Transverse colon (tissue), 4 donors: ENCODE measurements at regions not wholly inside any gene's neighbourhood (a gene's known extent, or its start where the extent isn't known, plus 50 kb on each side); places are given as distances from the start of the nearest gene placed in this dataset.

Experiments
- EP300 ChIP-seq: sonication (generic); formaldehyde crosslinking; IDR thresholded peaks from one replicate; pipeline ENCODE4 v1.6.1; 2017; ENCODE audit warnings: antibody characterized with exemption, low read depth
- POLR2A ChIP-seq: fragments of 450-650 bp; IDR thresholded peaks from one replicate; pipeline ENCODE4 v1.6.1; 2016; ENCODE audit warnings: antibody characterized with exemption, mild to moderate bottlenecking, moderate library complexity
- POLR2AphosphoS5 ChIP-seq, 3 donors: sonication (generic); formaldehyde crosslinking; IDR thresholded peaks; one replicate each; pipeline ENCODE4 v1.6.1; 2016; ENCODE audit warnings: antibody characterized with exemption in 3 of 3
- TF ChIP-seq, protein P1 (sequence below), 5 experiments: fragments of 200-600 bp in 3 of 5; fragments of 450-650 bp in 2 of 5; sonication (generic) in 3 of 5; IDR thresholded peaks; 1 replicate in 2 of 5; 2 replicates in 3 of 5; pipeline ENCODE4 v1.5.1; 2016 to 2017; ENCODE audit warnings: antibody characterized with exemption in 5 of 5, inconsistent platforms in 3 of 5, mild to moderate bottlenecking in 2 of 5, moderate library complexity in 1 of 5

DNA sequence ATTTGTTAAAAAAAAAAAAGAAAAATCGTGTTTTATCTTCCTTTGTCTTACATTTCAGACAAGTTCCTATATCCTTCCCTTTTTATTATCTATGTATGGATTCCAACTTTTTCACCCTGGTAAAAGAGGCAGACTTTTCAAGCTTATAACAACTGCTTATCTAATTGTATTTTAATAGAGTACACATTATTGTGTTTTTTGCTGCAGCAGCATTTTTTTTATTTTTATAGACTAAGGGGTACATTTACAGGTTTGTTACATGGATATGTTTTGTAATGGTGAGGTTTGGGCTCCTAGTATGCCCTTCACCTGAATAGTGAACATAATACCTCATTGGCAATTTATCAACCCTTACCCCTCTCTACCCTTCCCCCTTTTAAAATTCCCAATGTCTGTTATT lies 195.0 kb upstream of the RGMB start:
- TF ChIP-seq, protein P1, sequence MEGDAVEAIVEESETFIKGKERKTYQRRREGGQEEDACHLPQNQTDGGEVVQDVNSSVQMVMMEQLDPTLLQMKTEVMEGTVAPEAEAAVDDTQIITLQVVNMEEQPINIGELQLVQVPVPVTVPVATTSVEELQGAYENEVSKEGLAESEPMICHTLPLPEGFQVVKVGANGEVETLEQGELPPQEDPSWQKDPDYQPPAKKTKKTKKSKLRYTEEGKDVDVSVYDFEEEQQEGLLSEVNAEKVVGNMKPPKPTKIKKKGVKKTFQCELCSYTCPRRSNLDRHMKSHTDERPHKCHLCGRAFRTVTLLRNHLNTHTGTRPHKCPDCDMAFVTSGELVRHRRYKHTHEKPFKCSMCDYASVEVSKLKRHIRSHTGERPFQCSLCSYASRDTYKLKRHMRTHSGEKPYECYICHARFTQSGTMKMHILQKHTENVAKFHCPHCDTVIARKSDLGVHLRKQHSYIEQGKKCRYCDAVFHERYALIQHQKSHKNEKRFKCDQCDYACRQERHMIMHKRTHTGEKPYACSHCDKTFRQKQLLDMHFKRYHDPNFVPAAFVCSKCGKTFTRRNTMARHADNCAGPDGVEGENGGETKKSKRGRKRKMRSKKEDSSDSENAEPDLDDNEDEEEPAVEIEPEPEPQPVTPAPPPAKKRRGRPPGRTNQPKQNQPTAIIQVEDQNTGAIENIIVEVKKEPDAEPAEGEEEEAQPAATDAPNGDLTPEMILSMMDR (IDR thresholded peaks at IDR 0.05) = no peak
- no peak for TF ChIP-seq POLR2A
- TF ChIP-seq POLR2AphosphoS5 (IDR thresholded peaks at IDR 0.05) = no peak
- TF ChIP-seq EP300 = no peak
